DOHH2 (cell line): ENCODE measurements at regions not wholly inside any gene's neighbourhood (a gene's known extent, or its start where the extent isn't known, plus 50 kb on each side); places are given as distances from the start of the nearest gene placed in this dataset.

Experiments
- H3F3A ChIP-seq: fragments of 200-600 bp; sonication (generic), shearing (Covaris generic); 2 replicates; pipeline ENCODE4 v1.6.0; 2016; ENCODE audit warnings: antibody characterized with exemption, mild to moderate bottlenecking; ENCODE audit not compliant: control insufficient read depth, insufficient read depth
- H3K27ac ChIP-seq: fragments of 200-600 bp; sonication (generic); 2 replicates; pipeline ENCODE4 v1.5.1; 2014; ENCODE audit warnings: low read depth, mild to moderate bottlenecking, low read length, moderate library complexity
- H3K27me3 ChIP-seq: fragments of 200-600 bp; sonication (generic); 2 replicates; pipeline ENCODE4 v1.6.1; 2014; ENCODE audit warnings: mild to moderate bottlenecking, low read length, mixed read lengths; ENCODE audit not compliant: control insufficient read depth
- H3K36me3 ChIP-seq: fragments of 200-600 bp; sonication (generic); 2 replicates; pipeline ENCODE4 v1.6.1; 2014; ENCODE audit warnings: mild to moderate bottlenecking, low read length, moderate library complexity, mixed read lengths; ENCODE audit not compliant: control insufficient read depth
- H3K4me1 ChIP-seq: fragments of 200-600 bp; sonication (generic); 2 replicates; pipeline ENCODE4 v1.6.1; 2014; ENCODE audit warnings: mild to moderate bottlenecking, low read length, mixed read lengths; ENCODE audit not compliant: control insufficient read depth
- H3K4me2 ChIP-seq: fragments of 200-600 bp; sonication (generic); 2 replicates; pipeline ENCODE4 v1.6.0; 2014; ENCODE audit warnings: mild to moderate bottlenecking, low read length, moderate library complexity
- H3K4me3 ChIP-seq: fragments of 200-600 bp; sonication (generic); 2 replicates; pipeline ENCODE4 v1.5.1; 2014; ENCODE audit warnings: mild to moderate bottlenecking, low read length, mixed read lengths
- H3K79me2 ChIP-seq: fragments of 200-600 bp; sonication (generic); 2 replicates; pipeline ENCODE4 v1.6.1; 2014; ENCODE audit warnings: mild to moderate bottlenecking, low read length, mixed read lengths; ENCODE audit not compliant: control insufficient read depth
- H3K9me2 ChIP-seq: fragments of 200-600 bp; sonication (generic); replicated peaks from 2 replicates; pipeline ENCODE4 v1.6.1; 2014; ENCODE audit warnings: mild to moderate bottlenecking, low read length, mixed read lengths; ENCODE audit not compliant: control insufficient read depth
- H3K9me3 ChIP-seq: fragments of 200-600 bp; sonication (generic); 2 replicates; pipeline ENCODE4 v1.6.1; 2014; ENCODE audit warnings: antibody characterized with exemption, low read length, mixed read lengths; ENCODE audit not compliant: control insufficient read depth, insufficient read depth
- H4K20me1 ChIP-seq: fragments of 200-600 bp; sonication (generic); 2 replicates; pipeline ENCODE4 v1.6.0; 2014; ENCODE audit warnings: low read depth, mild to moderate bottlenecking, antibody characterized with exemption, low read length, moderate library complexity; ENCODE audit not compliant: control insufficient read depth, insufficient read depth
- EZH2phosphoT487 ChIP-seq: fragments of 200-600 bp; sonication (generic); IDR thresholded peaks from 2 replicates; pipeline ENCODE4 v1.6.1; 2017; ENCODE audit warnings: borderline replicate concordance, mild to moderate bottlenecking, antibody characterized with exemption, low read length, moderate library complexity, mixed read lengths
- TF ChIP-seq, protein P1 (sequence below): fragments of 200-600 bp; sonication (generic); IDR thresholded peaks from one replicate; pipeline ENCODE4 v1.5.1; 2014; ENCODE audit warnings: antibody characterized with exemption, mild to moderate bottlenecking, low read depth, low read length; ENCODE audit not compliant: poor library complexity, severe bottlenecking

DNA sequence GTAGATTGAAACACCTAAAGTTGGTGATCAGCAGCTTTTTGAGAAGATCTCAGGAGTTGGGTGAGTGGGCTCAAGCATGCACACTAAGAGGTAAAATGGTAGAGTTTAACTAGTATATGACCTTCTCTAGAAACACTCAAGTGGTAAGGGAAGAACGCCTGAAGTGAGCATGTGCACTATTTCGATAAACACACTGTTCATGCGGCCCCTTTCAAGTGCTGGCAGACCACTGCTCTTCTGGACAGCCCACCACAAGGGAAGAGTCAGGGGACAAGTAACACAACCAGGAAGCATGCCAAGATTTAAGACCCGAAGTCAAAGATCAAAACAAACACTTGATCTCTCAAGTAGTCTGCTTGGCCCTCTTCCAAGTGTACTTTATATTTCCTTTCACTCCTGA lies 519.5 kb upstream of the ZWINT start:
- TF ChIP-seq, protein P1, sequence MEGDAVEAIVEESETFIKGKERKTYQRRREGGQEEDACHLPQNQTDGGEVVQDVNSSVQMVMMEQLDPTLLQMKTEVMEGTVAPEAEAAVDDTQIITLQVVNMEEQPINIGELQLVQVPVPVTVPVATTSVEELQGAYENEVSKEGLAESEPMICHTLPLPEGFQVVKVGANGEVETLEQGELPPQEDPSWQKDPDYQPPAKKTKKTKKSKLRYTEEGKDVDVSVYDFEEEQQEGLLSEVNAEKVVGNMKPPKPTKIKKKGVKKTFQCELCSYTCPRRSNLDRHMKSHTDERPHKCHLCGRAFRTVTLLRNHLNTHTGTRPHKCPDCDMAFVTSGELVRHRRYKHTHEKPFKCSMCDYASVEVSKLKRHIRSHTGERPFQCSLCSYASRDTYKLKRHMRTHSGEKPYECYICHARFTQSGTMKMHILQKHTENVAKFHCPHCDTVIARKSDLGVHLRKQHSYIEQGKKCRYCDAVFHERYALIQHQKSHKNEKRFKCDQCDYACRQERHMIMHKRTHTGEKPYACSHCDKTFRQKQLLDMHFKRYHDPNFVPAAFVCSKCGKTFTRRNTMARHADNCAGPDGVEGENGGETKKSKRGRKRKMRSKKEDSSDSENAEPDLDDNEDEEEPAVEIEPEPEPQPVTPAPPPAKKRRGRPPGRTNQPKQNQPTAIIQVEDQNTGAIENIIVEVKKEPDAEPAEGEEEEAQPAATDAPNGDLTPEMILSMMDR: no peak
- TF ChIP-seq EZH2phosphoT487: no peak
- no peaks in the 10 kb centered on the region for H3K9me3 ChIP-seq
- H3K4me1 ChIP-seq: no peaks in the 10 kb centered on the region

DNA sequence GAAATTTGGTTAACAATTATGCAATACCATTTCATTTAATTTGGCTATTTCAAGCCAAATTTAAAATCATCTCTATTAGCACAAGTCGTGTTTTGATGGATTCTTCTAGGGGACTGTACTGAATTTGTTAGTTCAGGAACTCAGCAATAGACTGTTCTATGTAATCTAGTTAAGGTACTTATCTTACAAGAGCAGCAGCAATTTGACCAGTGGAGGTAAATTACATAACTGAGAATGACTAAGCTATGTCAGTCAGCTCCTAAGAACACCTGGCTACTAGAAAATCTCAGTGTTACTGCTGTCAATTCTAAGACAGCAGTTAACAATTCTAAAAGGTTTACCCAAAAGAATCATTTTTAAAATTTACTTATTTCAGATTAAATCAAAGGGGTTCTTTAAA lies 513.9 kb upstream of the ZWINT start:
- H3K4me3 ChIP-seq: no peak overlapping the region
- no peak overlapping the region for H3K4me2 ChIP-seq
- no peaks in the 10 kb centered on the region for H3K9me2 ChIP-seq
- no peaks in the 10 kb centered on the region for H4K20me1 ChIP-seq
- no peaks in the 10 kb centered on the region for H3K9me3 ChIP-seq
- no peak overlapping the region for H3K27ac ChIP-seq
- H3K36me3 ChIP-seq: no peaks in the 10 kb centered on the region
- H3K4me1 ChIP-seq: no peaks in the 10 kb centered on the region
- H3K79me2 ChIP-seq: no peaks in the 10 kb centered on the region
- TF ChIP-seq, protein P1: no peak
- TF ChIP-seq EZH2phosphoT487: no peak
- H3F3A ChIP-seq: no peaks in the 10 kb centered on the region
- no peaks in the 10 kb centered on the region for H3K27me3 ChIP-seq

More for the DNA sequence above, 519.5 kb upstream of the ZWINT start:
- Histone ChIP-seq H4K20me1 (no peaks in the 10 kb centered on the region), H3F3A (no peaks in the 10 kb centered on the region), H3K9me2 (no peaks in the 10 kb centered on the region), H3K36me3 (no peaks in the 10 kb centered on the region), H3K4me3 (no peak overlapping the region), H3K27ac (no peak overlapping the region), H3K4me2 (no peak overlapping the region), H3K79me2 (no peaks in the 10 kb centered on the region), H3K27me3 (no peaks in the 10 kb centered on the region)

DNA sequence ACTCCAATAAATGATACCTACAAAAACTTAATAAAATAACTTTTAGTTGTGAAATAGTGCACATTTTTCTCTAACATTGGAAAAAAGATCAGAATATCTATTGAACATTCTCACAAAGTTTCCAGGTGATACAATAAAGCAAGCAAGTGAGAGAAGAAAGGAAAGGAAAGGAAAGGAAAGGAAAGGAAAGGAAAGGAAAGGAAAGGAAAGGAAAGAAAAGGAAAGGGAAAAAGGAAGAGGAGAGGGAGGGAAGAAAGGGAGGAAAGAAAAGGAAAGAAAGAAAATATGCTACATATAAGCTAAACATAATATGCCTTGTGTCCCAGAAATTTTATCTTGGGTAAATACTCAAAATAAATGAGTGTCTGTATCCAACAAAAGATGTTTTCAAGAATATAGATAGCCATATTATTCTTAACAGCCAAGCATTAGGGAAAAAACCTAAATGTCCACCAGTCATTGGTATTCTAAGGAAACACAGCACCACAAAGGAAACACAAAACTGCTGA lies 510.2 kb upstream of the ZWINT start:
- TF ChIP-seq, protein P1: no peak
- TF ChIP-seq EZH2phosphoT487: no peak
- H3K27me3 ChIP-seq: no peaks in the 10 kb centered on the region
- no peak overlapping the region for H3K4me3 ChIP-seq
- H3K9me2 ChIP-seq: no peaks in the 10 kb centered on the region
- no peaks in the 10 kb centered on the region for H3K9me3 ChIP-seq
- no peak overlapping the region for H3K27ac ChIP-seq
- H3K4me1 ChIP-seq: no peaks in the 10 kb centered on the region
- H3K4me2 ChIP-seq: no peak overlapping the region
- H4K20me1 ChIP-seq: no peaks in the 10 kb centered on the region
- H3K79me2 ChIP-seq: no peaks in the 10 kb centered on the region
- H3F3A ChIP-seq: no peaks in the 10 kb centered on the region
- H3K36me3 ChIP-seq: no peaks in the 10 kb centered on the region
